HG03469 (cell line): ENCODE measurements at regions not wholly inside any gene's neighbourhood (a gene's known extent, or its start where the extent isn't known, plus 50 kb on each side); places are given as distances from the start of the nearest gene placed in this dataset.

Experiments
- ATAC-seq: cut with Tn5 transposase; IDR thresholded peaks from one replicate; pipeline ENCODE4 v1.9.1; 2021; ENCODE audit warnings: mild to moderate bottlenecking, moderate library complexity, moderate number of reproducible peaks; ENCODE audit not compliant: unreplicated experiment

- no peak for ATAC-seq
Measured at GRCh38 chr1:106768077-106768476, 288.4 kb upstream of the PRMT6 start.

- no peak for ATAC-seq
Measured at GRCh38 chr1:106768501-106768900, 288.0 kb upstream of the PRMT6 start.

- no peak for ATAC-seq
Measured at GRCh38 chr1:106773206-106773605, 283.3 kb upstream of the PRMT6 start.

GRCh38 chr1:106780066-106780465, 276.4 kb upstream of the PRMT6 start:
- no peak for ATAC-seq

GRCh38 chr1:106780806-106781569, 275.5 kb upstream of the PRMT6 start:
- ATAC-seq = no peak

GRCh38 chr1:106785176-106785575, 271.3 kb upstream of the PRMT6 start:
- ATAC-seq = no peak

GRCh38 chr1:106787520-106787919, 269.0 kb upstream of the PRMT6 start:
- no peak for ATAC-seq

GRCh38 chr1:106789686-106790085, 266.8 kb upstream of the PRMT6 start:
- ATAC-seq = no peak

- no peak for ATAC-seq
Measured at GRCh38 chr1:106791041-106791440, 265.4 kb upstream of the PRMT6 start.

- no peak for ATAC-seq
Measured at GRCh38 chr1:106793651-106794050, 262.8 kb upstream of the PRMT6 start.

- no peak for ATAC-seq
Measured at GRCh38 chr1:106798991-106799390, 257.5 kb upstream of the PRMT6 start.

GRCh38 chr1:106802181-106802580, 254.3 kb upstream of the PRMT6 start:
- no peak for ATAC-seq

GRCh38 chr1:106814418-106814817, 242.1 kb upstream of the PRMT6 start:
- no peak for ATAC-seq

- ATAC-seq = no peak
Measured at GRCh38 chr1:106817575-106817974, 238.9 kb upstream of the PRMT6 start.

- ATAC-seq = no peak
Measured at GRCh38 chr1:106831511-106831910, 225.0 kb upstream of the PRMT6 start.

- ATAC-seq = peak; percentile 97
Measured at GRCh38 chr1:106836708-106837107, 219.8 kb upstream of the PRMT6 start.

- ATAC-seq = no peak
Measured at GRCh38 chr1:106843518-106843917, 213.0 kb upstream of the PRMT6 start.

- peak; percentile 93 for ATAC-seq
Measured at GRCh38 chr1:106846656-106847055, 209.8 kb upstream of the PRMT6 start.

- no peak for ATAC-seq
Measured at GRCh38 chr1:106861110-106861509, 195.4 kb upstream of the PRMT6 start.

GRCh38 chr1:106868828-106869227, 187.6 kb upstream of the PRMT6 start:
- no peak for ATAC-seq

- no peak for ATAC-seq
Measured at GRCh38 chr1:106875622-106876021, 180.9 kb upstream of the PRMT6 start.

- peak; percentile 77 for ATAC-seq
Measured at GRCh38 chr1:106876384-106876783, 180.1 kb upstream of the PRMT6 start.

GRCh38 chr1:106879538-106879937, 176.9 kb upstream of the PRMT6 start:
- ATAC-seq = no peak
